ENCODE measurements at regions not wholly inside any gene's neighbourhood (a gene's known extent, or its start where the extent isn't known, plus 50 kb on each side); places are given as distances from the start of the nearest gene placed in this dataset.

DNA sequence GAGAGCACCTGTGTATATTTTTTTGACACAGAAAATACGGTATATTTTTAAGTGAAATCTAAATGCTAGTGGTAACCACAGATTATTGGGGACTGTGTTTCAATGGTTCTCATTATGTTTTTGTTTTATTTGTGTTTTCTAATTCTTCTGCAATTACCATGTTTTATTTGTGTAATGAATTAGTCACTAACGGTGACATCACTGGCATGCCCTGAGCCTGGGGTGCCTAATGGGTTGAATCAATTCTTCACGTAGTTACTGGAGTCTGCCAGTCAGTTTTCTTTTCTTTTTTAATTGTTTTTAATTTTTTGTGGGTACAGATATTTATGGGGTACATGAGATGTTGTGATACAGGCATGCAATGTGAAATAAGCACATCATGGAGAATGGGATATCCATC lies 168.8 kb downstream of the RELL1 start:
- no peak for TF ChIP-seq NFRKB (IDR thresholded peaks at IDR 0.05)
- no peak for TF ChIP-seq L3MBTL2 (conservative IDR thresholded peaks at IDR 0.05)
